Gastrocnemius medialis (tissue), 4 donors: ENCODE measurements at regions not wholly inside any gene's neighbourhood (a gene's known extent, or its start where the extent isn't known, plus 50 kb on each side); places are given as distances from the start of the nearest gene placed in this dataset.

Source experiments
- CTCF ChIP-seq, 5 experiments: fragments of 450-650 bp in 3 of 5; fragments of 200-600 bp in 2 of 5; sonication (generic) in 2 of 5; IDR thresholded peaks in 4 of 5; conservative IDR thresholded peaks in 1 of 5; 1 replicate in 4 of 5; 2 replicates in 1 of 5; pipeline ENCODE4 v1.5.1; 2016 to 2019; ENCODE audit warnings: antibody characterized with exemption in 5 of 5, mild to moderate bottlenecking in 3 of 5, moderate library complexity in 3 of 5
- POLR2A ChIP-seq, 2 donors: fragments of 450-650 bp; IDR thresholded peaks; one replicate each; pipeline ENCODE4 v1.6.1; 2017; ENCODE audit warnings: antibody characterized with exemption in 2 of 2, mild to moderate bottlenecking in 2 of 2, moderate library complexity in 2 of 2

- TF ChIP-seq POLR2A (IDR thresholded peaks at IDR 0.05) (no peak), CTCF (IDR thresholded peaks at IDR 0.05 in 4 of 5, conservative IDR thresholded peaks at IDR 0.05 in 1 of 5) (no peak)
Measured at GRCh38 chr1:60994828-60995492, 87.4 kb upstream of the NFIA start.
